DOHH2 (cell line): ENCODE measurements at regions not wholly inside any gene's neighbourhood (a gene's known extent, or its start where the extent isn't known, plus 50 kb on each side); places are given as distances from the start of the nearest gene placed in this dataset.

Experiments used
- EZH2phosphoT487 ChIP-seq: fragments of 200-600 bp; sonication (generic); IDR thresholded peaks from 2 replicates; pipeline ENCODE4 v1.6.1; 2017; ENCODE audit warnings: borderline replicate concordance, mild to moderate bottlenecking, antibody characterized with exemption, low read length, moderate library complexity, mixed read lengths
- TF ChIP-seq, protein P1 (sequence below): fragments of 200-600 bp; sonication (generic); IDR thresholded peaks from one replicate; pipeline ENCODE4 v1.5.1; 2014; ENCODE audit warnings: antibody characterized with exemption, mild to moderate bottlenecking, low read depth, low read length; ENCODE audit not compliant: poor library complexity, severe bottlenecking

DNA sequence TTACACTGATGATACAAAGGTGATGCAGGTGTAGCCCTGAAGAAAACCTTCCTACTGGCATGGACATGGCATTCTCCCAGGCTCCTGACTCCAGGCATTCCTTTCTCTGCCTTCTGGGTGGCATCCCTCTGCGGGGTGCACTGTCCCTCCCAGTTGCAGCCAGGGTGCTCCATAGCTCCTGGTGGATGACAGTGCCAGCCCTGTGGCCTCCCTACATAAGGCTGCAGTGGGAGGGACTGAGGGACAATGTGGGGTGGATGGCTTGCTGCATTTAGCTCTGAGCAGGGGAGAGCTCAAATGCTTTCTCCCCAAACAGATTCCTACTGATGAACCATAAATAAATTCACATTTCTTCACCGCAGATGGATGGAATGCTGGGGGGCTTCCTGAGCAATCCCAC is 97.0 kb upstream of the GJB5 start:
- TF ChIP-seq, protein P1, sequence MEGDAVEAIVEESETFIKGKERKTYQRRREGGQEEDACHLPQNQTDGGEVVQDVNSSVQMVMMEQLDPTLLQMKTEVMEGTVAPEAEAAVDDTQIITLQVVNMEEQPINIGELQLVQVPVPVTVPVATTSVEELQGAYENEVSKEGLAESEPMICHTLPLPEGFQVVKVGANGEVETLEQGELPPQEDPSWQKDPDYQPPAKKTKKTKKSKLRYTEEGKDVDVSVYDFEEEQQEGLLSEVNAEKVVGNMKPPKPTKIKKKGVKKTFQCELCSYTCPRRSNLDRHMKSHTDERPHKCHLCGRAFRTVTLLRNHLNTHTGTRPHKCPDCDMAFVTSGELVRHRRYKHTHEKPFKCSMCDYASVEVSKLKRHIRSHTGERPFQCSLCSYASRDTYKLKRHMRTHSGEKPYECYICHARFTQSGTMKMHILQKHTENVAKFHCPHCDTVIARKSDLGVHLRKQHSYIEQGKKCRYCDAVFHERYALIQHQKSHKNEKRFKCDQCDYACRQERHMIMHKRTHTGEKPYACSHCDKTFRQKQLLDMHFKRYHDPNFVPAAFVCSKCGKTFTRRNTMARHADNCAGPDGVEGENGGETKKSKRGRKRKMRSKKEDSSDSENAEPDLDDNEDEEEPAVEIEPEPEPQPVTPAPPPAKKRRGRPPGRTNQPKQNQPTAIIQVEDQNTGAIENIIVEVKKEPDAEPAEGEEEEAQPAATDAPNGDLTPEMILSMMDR: no peak
- TF ChIP-seq EZH2phosphoT487: no peak
